K562 (cell line): ENCODE measurements at regions not wholly inside any gene's neighbourhood (a gene's known extent, or its start where the extent isn't known, plus 50 kb on each side); places are given as distances from the start of the nearest gene placed in this dataset.

Experiments
- BDP1 ChIP-seq: IDR thresholded peaks from 3 replicates; pipeline ENCODE4 v1.6.1; 2011; ENCODE audit not compliant: insufficient read length, insufficient read depth
- BRD4 ChIP-seq: fragments of 200-600 bp; sonication (generic); IDR thresholded peaks from 2 replicates; pipeline ENCODE4 v1.6.1; 2017; ENCODE audit warnings: inconsistent platforms
- CREB1 ChIP-seq, 2 experiments: sonication (generic) in 1 of 2; formaldehyde crosslinking in 1 of 2; IDR thresholded peaks; 2 replicates each; pipeline versions ENCODE4 v1.6.1 to v1.8.0; 2012 to 2022; ENCODE audit warnings: inconsistent platforms in 1 of 2, mild to moderate bottlenecking in 1 of 2, missing genetic modification reagents in 1 of 2, moderate library complexity in 1 of 2
- E2F3 ChIP-seq: fragments of 250-450 bp; sonication (Bioruptor Pico); IDR thresholded peaks from 2 replicates; pipeline ENCODE4 v1.4.0; 2020; ENCODE audit warnings: mild to moderate bottlenecking
- FOXA1 ChIP-seq: fragments of 450-650 bp; IDR thresholded peaks from 2 replicates; pipeline ENCODE4 v1.6.1; 2016; ENCODE audit warnings: mild to moderate bottlenecking, borderline replicate concordance
- LEF1 ChIP-seq: fragments of 450-650 bp; IDR thresholded peaks from 2 replicates; pipeline ENCODE4 v1.6.1; 2016; ENCODE audit warnings: mild to moderate bottlenecking
- MAZ ChIP-seq, 2 experiments: fragments of 450-650 bp in 1 of 2; sonication (generic) in 1 of 2; formaldehyde crosslinking; IDR thresholded peaks in 1 of 2; conservative IDR thresholded peaks in 1 of 2; 2 replicates each; pipeline versions ENCODE4 v1.4.0 to v1.5.0; 2020; ENCODE audit warnings: mild to moderate bottlenecking in 1 of 2, missing genetic modification reagents in 1 of 2
- PHB ChIP-seq: fragments of 250-450 bp; sonication (Bioruptor Pico); IDR thresholded peaks from 2 replicates; pipeline ENCODE4 v1.5.0; 2021
- SMARCA5 ChIP-seq: fragments of 450-650 bp; IDR thresholded peaks from 2 replicates; pipeline ENCODE4 v1.6.1; 2016
- SRSF3 ChIP-seq: fragments of 200-400 bp; formaldehyde crosslinking; IDR thresholded peaks from 2 replicates; pipeline ENCODE4 v1.6.1; 2016; ENCODE audit warnings: mild to moderate bottlenecking, low read length, moderate library complexity; ENCODE audit not compliant: insufficient read depth
- STAT5B ChIP-seq: fragments of 250-450 bp; sonication (Bioruptor Pico); IDR thresholded peaks from 2 replicates; pipeline ENCODE4 v1.8.0; 2021; ENCODE audit warnings: mild to moderate bottlenecking, inconsistent platforms
- TAL1 ChIP-seq: fragments of 450-650 bp; IDR thresholded peaks from 2 replicates; pipeline ENCODE4 v1.6.1; 2016; ENCODE audit warnings: mild to moderate bottlenecking
- TEAD1 ChIP-seq, 2 experiments: fragments of 450-650 bp in 1 of 2; sonication (generic) in 1 of 2; formaldehyde crosslinking; IDR thresholded peaks; 2 replicates each; pipeline versions ENCODE4 v1.4.0 to v1.8.0; 2020 to 2022; ENCODE audit warnings: mild to moderate bottlenecking in 2 of 2, missing genetic modification reagents in 1 of 2
- XRCC4 ChIP-seq: IDR thresholded peaks from one replicate; pipeline ENCODE4 v1.6.1; 2011; ENCODE audit not compliant: insufficient read depth, insufficient read length; ENCODE audit errors: extremely low read depth
- ZNF146 ChIP-seq: IDR thresholded peaks from one replicate; pipeline ENCODE4 v1.6.1; 2018; ENCODE audit warnings: missing compliant biosample characterization; ENCODE audit not compliant: unreplicated experiment
- ZNF165 ChIP-seq: fragments of 250-450 bp; sonication (Bioruptor Pico); IDR thresholded peaks from 2 replicates; pipeline ENCODE4 v1.4.0; 2020; ENCODE audit warnings: borderline replicate concordance
- ZNF444 ChIP-seq: fragments of 250-450 bp; sonication (Bioruptor Pico); IDR thresholded peaks from 2 replicates; pipeline ENCODE4 v1.4.0; 2020; ENCODE audit warnings: mild to moderate bottlenecking, moderate library complexity
- ZNF707 ChIP-seq: fragments of 250-450 bp; sonication (Bioruptor Pico); conservative IDR thresholded peaks from 2 replicates; pipeline ENCODE4 v1.8.0; 2022; ENCODE audit warnings: inconsistent platforms, mild to moderate bottlenecking, moderate library complexity
- ZNF764 ChIP-seq: fragments of 250-450 bp; sonication (Bioruptor Pico); IDR thresholded peaks from 2 replicates; pipeline ENCODE4 v1.4.0; 2020; ENCODE audit warnings: low read depth, mild to moderate bottlenecking, moderate library complexity
- ZNF766 ChIP-seq: fragments of 200-800 bp; sonication (Bioruptor generic); conservative IDR thresholded peaks from 2 replicates; pipeline ENCODE4 v1.6.1; 2016; ENCODE audit warnings: missing genetic modification characterization, missing compliant biosample characterization
- TF ChIP-seq, protein P1 (sequence below): sonication (generic); formaldehyde crosslinking; IDR thresholded peaks from 2 replicates; pipeline ENCODE4 v1.8.1; 2023; ENCODE audit warnings: mild to moderate bottlenecking, missing genetic modification reagents
- TF ChIP-seq, protein P2 (sequence below): fragments of 250-450 bp; sonication (Bioruptor Pico); IDR thresholded peaks from 2 replicates; pipeline ENCODE4 v1.9.0; 2021; ENCODE audit warnings: mild to moderate bottlenecking, inconsistent platforms
- TF ChIP-seq, protein P3 (sequence below): fragments of 450-650 bp; IDR thresholded peaks from 2 replicates; pipeline ENCODE4 v1.6.1; 2018; ENCODE audit not compliant: partially characterized antibody

DNA sequence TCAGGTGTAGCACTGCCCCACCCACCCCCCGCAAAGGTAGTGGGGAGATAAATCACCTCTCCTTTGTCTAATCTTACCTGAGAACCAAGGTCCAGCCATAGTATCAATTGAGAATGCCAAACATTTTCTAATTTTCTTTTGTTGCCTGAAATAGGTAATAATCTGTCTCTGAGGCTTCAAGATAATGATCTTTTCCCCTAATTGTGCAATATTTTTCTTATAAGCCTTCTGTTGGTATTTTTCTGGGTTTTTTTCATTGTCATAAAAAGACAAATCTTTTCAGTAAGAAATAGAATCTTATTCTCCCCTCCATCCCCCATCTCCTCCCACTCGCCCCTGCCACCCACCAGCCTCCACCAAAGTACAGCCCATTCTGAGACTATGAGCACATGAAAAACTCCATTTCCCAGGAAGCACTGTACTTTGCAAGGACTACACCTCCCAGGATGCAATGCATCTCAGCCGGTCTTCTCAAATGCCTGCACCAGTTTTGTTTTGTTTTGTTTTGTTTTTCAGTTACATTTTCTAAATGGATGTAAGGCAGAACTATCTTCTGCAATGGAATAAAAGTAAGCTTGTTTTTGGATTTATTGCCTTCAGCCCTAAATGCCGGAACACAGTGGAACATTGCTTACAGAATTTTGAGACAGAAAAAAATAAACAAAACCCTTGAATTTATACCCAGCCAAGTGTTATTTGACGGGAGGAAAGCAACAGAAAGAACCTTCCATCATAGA lies 268.0 kb downstream of the TFAP2A start (continued):
- TF ChIP-seq STAT5B (CRISPR knock-in tag) (no peak), ZNF146 (no peak), TAL1 (no peak), ZNF707 (CRISPR knock-in tag) (no peak), FOXA1 (no peak), MAZ (CRISPR knock-in tag; conservative IDR thresholded peaks at IDR 0.05 in 1 of 2, IDR thresholded peaks at IDR 0.05 in 1 of 2) (no peak), BDP1 (no peak), LEF1 (no peak), E2F3 (CRISPR knock-in tag) (no peak), XRCC4 (no peak), CREB1 (IDR thresholded peaks at IDR 0.05) (0 out of 2 replicates have a peak, but pooled peaks have one; percentile 18), CREB1 (CRISPR knock-in tag; IDR thresholded peaks at IDR 0.05) (no peak), ZNF766 (peak; percentile 62; the same call in 1 of the 2 replicates), SRSF3 (no peak), ZNF165 (CRISPR knock-in tag) (no peak), SMARCA5 (no peak), TEAD1 (CRISPR knock-in tag; IDR thresholded peaks at IDR 0.05) (no peak), ZNF764 (CRISPR knock-in tag) (no peak), ZNF444 (no peak), PHB (no peak), BRD4 (no peak)
- TF ChIP-seq, protein P1, sequence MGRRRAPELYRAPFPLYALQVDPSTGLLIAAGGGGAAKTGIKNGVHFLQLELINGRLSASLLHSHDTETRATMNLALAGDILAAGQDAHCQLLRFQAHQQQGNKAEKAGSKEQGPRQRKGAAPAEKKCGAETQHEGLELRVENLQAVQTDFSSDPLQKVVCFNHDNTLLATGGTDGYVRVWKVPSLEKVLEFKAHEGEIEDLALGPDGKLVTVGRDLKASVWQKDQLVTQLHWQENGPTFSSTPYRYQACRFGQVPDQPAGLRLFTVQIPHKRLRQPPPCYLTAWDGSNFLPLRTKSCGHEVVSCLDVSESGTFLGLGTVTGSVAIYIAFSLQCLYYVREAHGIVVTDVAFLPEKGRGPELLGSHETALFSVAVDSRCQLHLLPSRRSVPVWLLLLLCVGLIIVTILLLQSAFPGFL (CRISPR knock-in tag): no peak
- TF ChIP-seq, protein P2, sequence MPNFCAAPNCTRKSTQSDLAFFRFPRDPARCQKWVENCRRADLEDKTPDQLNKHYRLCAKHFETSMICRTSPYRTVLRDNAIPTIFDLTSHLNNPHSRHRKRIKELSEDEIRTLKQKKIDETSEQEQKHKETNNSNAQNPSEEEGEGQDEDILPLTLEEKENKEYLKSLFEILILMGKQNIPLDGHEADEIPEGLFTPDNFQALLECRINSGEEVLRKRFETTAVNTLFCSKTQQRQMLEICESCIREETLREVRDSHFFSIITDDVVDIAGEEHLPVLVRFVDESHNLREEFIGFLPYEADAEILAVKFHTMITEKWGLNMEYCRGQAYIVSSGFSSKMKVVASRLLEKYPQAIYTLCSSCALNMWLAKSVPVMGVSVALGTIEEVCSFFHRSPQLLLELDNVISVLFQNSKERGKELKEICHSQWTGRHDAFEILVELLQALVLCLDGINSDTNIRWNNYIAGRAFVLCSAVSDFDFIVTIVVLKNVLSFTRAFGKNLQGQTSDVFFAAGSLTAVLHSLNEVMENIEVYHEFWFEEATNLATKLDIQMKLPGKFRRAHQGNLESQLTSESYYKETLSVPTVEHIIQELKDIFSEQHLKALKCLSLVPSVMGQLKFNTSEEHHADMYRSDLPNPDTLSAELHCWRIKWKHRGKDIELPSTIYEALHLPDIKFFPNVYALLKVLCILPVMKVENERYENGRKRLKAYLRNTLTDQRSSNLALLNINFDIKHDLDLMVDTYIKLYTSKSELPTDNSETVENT (CRISPR knock-in tag): no peak
- TF ChIP-seq, protein P3, sequence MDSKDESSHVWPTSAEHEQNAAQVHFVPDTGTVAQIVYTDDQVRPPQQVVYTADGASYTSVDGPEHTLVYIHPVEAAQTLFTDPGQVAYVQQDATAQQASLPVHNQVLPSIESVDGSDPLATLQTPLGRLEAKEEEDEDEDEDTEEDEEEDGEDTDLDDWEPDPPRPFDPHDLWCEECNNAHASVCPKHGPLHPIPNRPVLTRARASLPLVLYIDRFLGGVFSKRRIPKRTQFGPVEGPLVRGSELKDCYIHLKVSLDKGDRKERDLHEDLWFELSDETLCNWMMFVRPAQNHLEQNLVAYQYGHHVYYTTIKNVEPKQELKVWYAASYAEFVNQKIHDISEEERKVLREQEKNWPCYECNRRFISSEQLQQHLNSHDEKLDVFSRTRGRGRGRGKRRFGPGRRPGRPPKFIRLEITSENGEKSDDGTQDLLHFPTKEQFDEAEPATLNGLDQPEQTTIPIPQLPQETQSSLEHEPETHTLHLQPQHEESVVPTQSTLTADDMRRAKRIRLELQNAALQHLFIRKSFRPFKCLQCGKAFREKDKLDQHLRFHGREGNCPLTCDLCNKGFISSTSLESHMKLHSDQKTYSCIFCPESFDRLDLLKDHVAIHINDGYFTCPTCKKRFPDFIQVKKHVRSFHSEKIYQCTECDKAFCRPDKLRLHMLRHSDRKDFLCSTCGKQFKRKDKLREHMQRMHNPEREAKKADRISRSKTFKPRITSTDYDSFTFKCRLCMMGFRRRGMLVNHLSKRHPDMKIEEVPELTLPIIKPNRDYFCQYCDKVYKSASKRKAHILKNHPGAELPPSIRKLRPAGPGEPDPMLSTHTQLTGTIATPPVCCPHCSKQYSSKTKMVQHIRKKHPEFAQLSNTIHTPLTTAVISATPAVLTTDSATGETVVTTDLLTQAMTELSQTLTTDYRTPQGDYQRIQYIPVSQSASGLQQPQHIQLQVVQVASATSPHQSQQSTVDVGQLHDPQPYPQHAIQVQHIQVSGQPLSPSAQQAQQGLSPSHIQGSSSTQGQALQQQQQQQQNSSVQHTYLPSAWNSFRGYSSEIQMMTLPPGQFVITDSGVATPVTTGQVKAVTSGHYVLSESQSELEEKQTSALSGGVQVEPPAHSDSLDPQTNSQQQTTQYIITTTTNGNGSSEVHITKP: no peak
